GM11168 (cell line): ENCODE measurements at regions not wholly inside any gene's neighbourhood (a gene's known extent, or its start where the extent isn't known, plus 50 kb on each side); places are given as distances from the start of the nearest gene placed in this dataset.
"Not testable (repeated sequence)": the region's sequence is repeated elsewhere in the genome, so short reads cannot be mapped to it uniquely, and the experiment has no call there.

ENCODE experiments used
- in situ Hi-C: fragments of 300-500 bp; cut with MboI; formaldehyde crosslinking; loops from one replicate; pipeline ENCODE4 v1.12.0; 2022; ENCODE audit warnings: low sequenced_read_pairs; ENCODE audit not compliant: unreplicated experiment

GRCh38 chr5:15384581-15384980 is 115.4 kb upstream of the FBXL7 start:
- in situ Hi-C loops = no loop called here

- in situ Hi-C loops = no loop called here
Measured at GRCh38 chr5:15384176-15384575, 115.8 kb upstream of the FBXL7 start.

GRCh38 chr5:15383469-15383868 is 116.5 kb upstream of the FBXL7 start:
- in situ Hi-C loops = no loop called here

GRCh38 chr5:15383021-15383420 is 117.0 kb upstream of the FBXL7 start:
- in situ Hi-C loops = no loop called here

- in situ Hi-C loops = no loop called here
Measured at GRCh38 chr5:15377573-15378340, 122.2 kb upstream of the FBXL7 start.

- in situ Hi-C loops = no loop called here
Measured at GRCh38 chr5:15376803-15377202, 123.2 kb upstream of the FBXL7 start.

GRCh38 chr5:15376088-15376487 is 123.9 kb upstream of the FBXL7 start:
- in situ Hi-C loops = no loop called here

- in situ Hi-C loops = no loop called here
Measured at GRCh38 chr5:15375559-15375958, 124.4 kb upstream of the FBXL7 start.

GRCh38 chr5:15374886-15375285 is 125.1 kb upstream of the FBXL7 start:
- in situ Hi-C loops = no loop called here

GRCh38 chr5:15373151-15373550 is 126.8 kb upstream of the FBXL7 start:
- in situ Hi-C loops = no loop called here

GRCh38 chr5:15371184-15371583 is 128.8 kb upstream of the FBXL7 start:
- in situ Hi-C loops = no loop called here

GRCh38 chr5:15368835-15369234 is 131.1 kb upstream of the FBXL7 start:
- in situ Hi-C loops = no loop called here

GRCh38 chr5:15367489-15367888 is 132.5 kb upstream of the FBXL7 start:
- in situ Hi-C loops = no loop called here

GRCh38 chr5:15366676-15367391 is 133.1 kb upstream of the FBXL7 start:
- in situ Hi-C loops = no loop called here

- in situ Hi-C loops = no loop called here
Measured at GRCh38 chr5:15365070-15365469, 134.9 kb upstream of the FBXL7 start.

GRCh38 chr5:15363601-15364000 is 136.4 kb upstream of the FBXL7 start:
- in situ Hi-C loops = no loop called here

GRCh38 chr5:15357092-15357453 is 142.9 kb upstream of the FBXL7 start:
- in situ Hi-C loops = not testable (repeated sequence)

GRCh38 chr5:15356308-15357091 is 143.5 kb upstream of the FBXL7 start:
- in situ Hi-C loops = not testable (repeated sequence)

GRCh38 chr5:15354021-15354420 is 146.0 kb upstream of the FBXL7 start:
- in situ Hi-C loops = no loop called here

GRCh38 chr5:15353086-15353645 is 146.8 kb upstream of the FBXL7 start:
- in situ Hi-C loops = no loop called here

GRCh38 chr5:15350614-15351013 is 149.4 kb upstream of the FBXL7 start:
- in situ Hi-C loops = no loop called here
